Uterus (tissue), 3 donors: ENCODE measurements at regions not wholly inside any gene's neighbourhood (a gene's known extent, or its start where the extent isn't known, plus 50 kb on each side); places are given as distances from the start of the nearest gene placed in this dataset.

Source experiments
- DNase-seq, 2 donors: peaks; one replicate each; pipeline ENCODE4 v3.0.0-alpha.2; 2019 to 2020
- H3K27ac ChIP-seq, 2 donors: fragments of 200-600 bp; sonication (generic); 1 replicate in 1 of 2; 2 replicates in 1 of 2; pipeline ENCODE4 v1.5.1; 2016 to 2018
- H3K27me3 ChIP-seq, 2 donors: fragments of 200-600 bp; sonication (generic); one replicate each; pipeline ENCODE4 v1.5.1; 2018 to 2019; ENCODE audit warnings: control low read depth in 1 of 2
- H3K36me3 ChIP-seq, 2 donors: fragments of 200-600 bp; sonication (generic); one replicate each; pipeline ENCODE4 v1.5.1; 2019; ENCODE audit warnings: control low read depth in 1 of 2
- H3K4me1 ChIP-seq, 2 donors: fragments of 200-600 bp; sonication (generic); one replicate each; pipeline ENCODE4 v1.5.1; 2018 to 2019; ENCODE audit warnings: control low read depth in 1 of 2
- H3K4me3 ChIP-seq, 2 donors: fragments of 200-600 bp; sonication (generic); 1 replicate in 1 of 2; 2 replicates in 1 of 2; pipeline ENCODE4 v1.5.1; 2018 to 2019; ENCODE audit warnings: mild to moderate bottlenecking in 1 of 2
- H3K9me3 ChIP-seq, 2 donors: fragments of 200-600 bp; sonication (generic); one replicate each; pipeline ENCODE4 v1.5.1; 2019; ENCODE audit warnings: control low read depth in 1 of 2
- CTCF ChIP-seq, 4 experiments: fragments of 200-600 bp in 2 of 4; fragments of 450-650 bp in 2 of 4; sonication (generic) in 2 of 4; IDR thresholded peaks; one replicate each; pipeline ENCODE4 v1.5.1; 2016 to 2019; ENCODE audit warnings: antibody characterized with exemption in 4 of 4, mild to moderate bottlenecking in 2 of 4, moderate library complexity in 1 of 4
- POLR2A ChIP-seq, 2 donors: fragments of 450-650 bp; IDR thresholded peaks; one replicate each; pipeline ENCODE4 v1.6.1; 2016; ENCODE audit warnings: antibody characterized with exemption in 2 of 2, mild to moderate bottlenecking in 1 of 2, moderate library complexity in 1 of 2
- intact Hi-C: fragments of 100-400 bp; cut with DNase I; formaldehyde crosslinking; loops from one replicate; pipeline ENCODE4 v1.15.1; 2023; ENCODE audit warnings: low total_unique reads
- donor health status: DM: yes; HTN: yes; CAD: no.

DNA sequence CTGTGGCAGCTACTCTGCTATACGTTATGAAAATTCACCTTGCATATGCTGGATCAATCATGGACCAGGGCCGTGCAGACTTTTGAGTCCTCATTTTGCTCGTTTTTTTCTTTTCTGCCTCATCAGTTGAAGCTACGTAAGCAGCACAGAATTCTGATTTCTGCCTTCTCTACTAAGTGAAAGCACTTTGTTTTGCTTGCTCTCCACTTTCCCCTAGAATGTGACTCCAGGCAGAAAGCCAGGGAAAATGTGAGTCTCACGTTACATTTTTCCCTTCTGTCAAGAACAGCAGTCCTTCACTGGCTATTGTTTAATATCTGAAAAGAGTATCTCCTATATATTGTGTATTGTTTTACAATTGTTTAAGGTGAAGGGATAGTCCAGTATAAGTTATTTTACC lies 1840.1 kb downstream of the PCDH7 start:
- no peak for DNase-seq
- H3K4me3 ChIP-seq, result no peak overlapping the region
- no peaks in the 10 kb centered on the region for H3K9me3 ChIP-seq
- TF ChIP-seq CTCF (IDR thresholded peaks at IDR 0.05) (no peak), POLR2A (IDR thresholded peaks at IDR 0.05) (no peak)
- H3K36me3 ChIP-seq, result no peaks in the 10 kb centered on the region
- no peaks in the 10 kb centered on the region for H3K4me1 ChIP-seq
- no peak overlapping the region for H3K27ac ChIP-seq
- H3K27me3 ChIP-seq, result no peaks in the 10 kb centered on the region
- intact Hi-C loops, result no loop called here

DNA sequence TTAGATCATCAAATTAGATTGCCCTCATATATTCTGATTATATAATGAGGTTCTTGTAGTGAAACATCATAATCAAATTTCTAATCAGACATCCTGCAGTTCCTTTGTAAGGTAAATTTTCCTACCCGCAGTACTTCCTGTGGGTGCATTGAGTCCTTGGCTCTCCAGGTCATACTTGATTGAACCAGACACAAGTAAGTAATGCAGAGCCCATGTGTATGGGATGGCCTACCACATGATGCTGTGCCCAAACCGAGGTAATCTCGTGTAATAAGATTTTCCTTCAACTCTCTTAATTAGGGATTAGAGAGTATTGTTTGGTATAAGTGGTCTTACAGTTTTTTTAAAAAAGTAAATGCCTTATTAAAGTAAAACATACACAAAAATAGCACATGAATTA lies 1841.8 kb downstream of the PCDH7 start:
- no peaks in the 10 kb centered on the region for H3K4me1 ChIP-seq
- H3K36me3 ChIP-seq, result no peaks in the 10 kb centered on the region
- no peak for TF ChIP-seq POLR2A (IDR thresholded peaks at IDR 0.05)
- TF ChIP-seq CTCF (IDR thresholded peaks at IDR 0.05), result no peak
- H3K27ac ChIP-seq, result no peak overlapping the region
- H3K4me3 ChIP-seq, result no peak overlapping the region
- no peak for DNase-seq
- intact Hi-C loops, result no loop called here
- H3K9me3 ChIP-seq, result no peaks in the 10 kb centered on the region
- H3K27me3 ChIP-seq, result no peaks in the 10 kb centered on the region

DNA sequence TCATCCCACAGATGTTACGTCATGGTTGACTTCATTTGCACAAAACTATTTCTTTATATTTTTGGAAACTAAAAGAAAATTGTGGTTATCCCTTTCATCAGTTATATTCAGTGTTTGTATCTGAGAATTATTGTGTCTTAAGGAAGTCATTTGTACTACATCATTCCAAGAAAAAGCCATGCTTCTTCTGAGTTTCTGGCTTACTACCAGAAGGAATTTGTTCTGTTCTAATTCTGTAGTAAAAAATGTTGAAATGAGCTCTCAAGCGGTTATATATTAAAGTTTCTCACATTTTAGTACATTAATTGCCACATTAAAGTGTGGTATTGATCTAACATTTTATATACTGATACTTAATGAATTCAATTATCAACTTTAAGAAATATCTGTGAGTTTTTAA lies 1844.5 kb downstream of the PCDH7 start:
- TF ChIP-seq POLR2A (IDR thresholded peaks at IDR 0.05) (no peak), CTCF (IDR thresholded peaks at IDR 0.05) (no peak)
- no peaks in the 10 kb centered on the region for H3K36me3 ChIP-seq
- H3K27me3 ChIP-seq, result no peaks in the 10 kb centered on the region
- no peak overlapping the region for H3K4me3 ChIP-seq
- intact Hi-C loops, result no loop called here
- DNase-seq, result no peak
- no peaks in the 10 kb centered on the region for H3K9me3 ChIP-seq
- H3K4me1 ChIP-seq, result no peaks in the 10 kb centered on the region
- H3K27ac ChIP-seq, result no peak overlapping the region

- no peak overlapping the region for H3K4me3 ChIP-seq
- TF ChIP-seq POLR2A (IDR thresholded peaks at IDR 0.05) (no peak), CTCF (IDR thresholded peaks at IDR 0.05) (no peak)
Observed at GRCh38 chr4:32569861-32570260, 1849.7 kb downstream of the PCDH7 start.

DNA sequence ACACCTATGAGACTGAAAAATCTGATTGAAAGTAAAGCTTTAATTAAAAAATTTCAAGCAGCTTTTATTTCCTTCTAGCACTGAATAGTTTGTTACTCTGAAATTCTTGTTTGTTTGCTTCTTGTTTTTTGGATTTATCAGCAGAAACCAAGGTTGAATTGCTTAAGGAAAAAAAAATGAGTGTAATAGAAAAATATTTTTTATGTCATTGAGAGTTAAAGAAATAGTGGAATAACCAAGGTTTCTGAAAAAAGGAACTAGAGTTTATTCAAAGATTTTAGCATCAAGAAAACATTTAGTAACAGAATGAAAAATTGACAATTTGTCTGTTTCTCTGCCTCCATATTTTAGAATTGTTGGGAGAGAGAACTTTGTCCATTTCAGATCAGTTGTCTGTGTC lies 1852.2 kb downstream of the PCDH7 start:
- no peaks in the 10 kb centered on the region for H3K9me3 ChIP-seq
- H3K36me3 ChIP-seq, result no peaks in the 10 kb centered on the region
- intact Hi-C loops, result no loop called here
- no peaks in the 10 kb centered on the region for H3K4me1 ChIP-seq
- no peak overlapping the region for H3K4me3 ChIP-seq
- no peak for DNase-seq
- no peak for TF ChIP-seq POLR2A (IDR thresholded peaks at IDR 0.05)
- no peak overlapping the region for H3K27ac ChIP-seq
- H3K27me3 ChIP-seq, result no peaks in the 10 kb centered on the region

More at GRCh38 chr4:32569861-32570260, 1849.7 kb downstream of the PCDH7 start:
- Histone ChIP-seq H3K4me1 (no peaks in the 10 kb centered on the region), H3K36me3 (no peaks in the 10 kb centered on the region), H3K9me3 (no peaks in the 10 kb centered on the region), H3K27ac (no peak overlapping the region), H3K27me3 (no peaks in the 10 kb centered on the region)
- no peak for DNase-seq
- intact Hi-C loops, result no loop called here

DNA sequence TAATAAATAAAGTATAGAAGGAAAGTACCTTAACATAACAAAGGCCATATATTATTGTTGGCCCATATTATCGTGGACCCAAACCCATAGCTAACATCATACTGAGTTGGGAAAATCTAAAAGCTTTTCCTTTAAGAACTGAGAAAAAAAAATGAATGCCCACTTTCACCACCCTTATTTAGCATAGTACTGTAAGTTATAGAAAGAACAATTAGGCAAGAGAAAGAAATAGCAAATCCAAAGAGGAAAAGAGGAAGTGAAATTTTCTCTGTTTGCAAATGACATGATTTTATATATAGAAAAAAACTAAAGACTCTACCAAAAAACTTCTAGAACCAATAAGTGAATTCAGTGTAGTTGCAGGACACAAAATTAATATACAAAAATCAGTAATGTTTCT lies 1854.6 kb downstream of the PCDH7 start:
- no peak overlapping the region for H3K4me3 ChIP-seq
- H3K27me3 ChIP-seq, result no peaks in the 10 kb centered on the region
- no peak for DNase-seq
- TF ChIP-seq POLR2A (IDR thresholded peaks at IDR 0.05) (no peak), CTCF (IDR thresholded peaks at IDR 0.05) (no peak)
- no peaks in the 10 kb centered on the region for H3K36me3 ChIP-seq
- intact Hi-C loops, result no loop called here
- H3K9me3 ChIP-seq, result no peaks in the 10 kb centered on the region
- no peak overlapping the region for H3K27ac ChIP-seq
- H3K4me1 ChIP-seq, result no peaks in the 10 kb centered on the region
